Keratinocyte (primary cell): ENCODE measurements at regions not wholly inside any gene's neighbourhood (a gene's known extent, or its start where the extent isn't known, plus 50 kb on each side); places are given as distances from the start of the nearest gene placed in this dataset.
"Not testable (repeated sequence)": the region's sequence is repeated elsewhere in the genome, so short reads cannot be mapped to it uniquely, and the experiment has no call there.

Source experiments
- EZH2 ChIP-seq: IDR thresholded peaks from one replicate; pipeline ENCODE4 v1.6.1; 2012; ENCODE audit warnings: inconsistent platforms, mild to moderate bottlenecking, low read length, moderate library complexity
- TF ChIP-seq, protein P1 (sequence below), 3 experiments: IDR thresholded peaks in 1 of 3; conservative IDR thresholded peaks in 1 of 3; optimal IDR thresholded peaks in 1 of 3; 2 replicates in 2 of 3; 3 replicates in 1 of 3; pipeline versions ENCODE3 to v1.5.1; 2011; ENCODE audit warnings: low read length in 3 of 3, mild to moderate bottlenecking in 3 of 3, moderate library complexity in 2 of 3, control low read depth in 1 of 3, inconsistent platforms in 1 of 3; ENCODE audit not compliant: insufficient read depth in 2 of 3; ENCODE audit errors: extremely low read depth in 1 of 3

DNA sequence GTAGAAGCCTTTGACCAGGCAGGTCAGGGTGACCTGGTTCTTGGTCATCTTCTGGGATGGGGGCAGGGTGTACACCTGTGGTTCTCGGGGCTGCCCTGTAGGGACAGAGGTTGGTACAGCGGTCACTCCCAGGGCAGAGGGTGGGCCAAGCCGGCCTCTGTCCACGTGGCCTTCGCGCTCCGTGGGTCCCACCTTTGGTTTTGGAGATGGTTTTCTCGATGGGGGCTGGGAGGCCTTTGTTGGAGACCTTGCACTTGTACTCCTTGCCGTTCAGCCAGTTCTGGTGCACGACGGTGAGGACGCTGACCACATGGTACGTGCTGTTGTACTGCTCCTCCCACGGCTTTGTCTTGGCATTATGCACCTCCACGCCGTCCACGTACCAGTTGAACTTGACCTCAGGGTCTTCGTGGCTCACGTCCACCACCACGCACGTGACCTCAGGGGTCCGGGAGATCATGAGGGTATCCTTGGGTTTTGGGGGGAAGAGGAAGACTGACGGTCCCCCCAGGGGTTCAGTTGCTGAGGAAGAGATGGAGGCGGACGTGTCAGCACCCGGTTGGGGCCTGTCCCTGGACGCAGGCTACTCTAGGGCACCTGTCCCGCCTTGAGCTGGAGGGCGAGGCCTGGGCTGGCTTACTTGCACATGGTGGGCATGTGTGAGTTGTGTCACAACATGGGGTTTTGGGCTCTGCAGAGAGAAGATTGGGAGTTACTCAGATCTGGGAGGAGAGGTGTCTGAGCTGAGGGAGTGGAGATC, 142.3 kb downstream of the TMEM121 start:
- TF ChIP-seq, protein P1, sequence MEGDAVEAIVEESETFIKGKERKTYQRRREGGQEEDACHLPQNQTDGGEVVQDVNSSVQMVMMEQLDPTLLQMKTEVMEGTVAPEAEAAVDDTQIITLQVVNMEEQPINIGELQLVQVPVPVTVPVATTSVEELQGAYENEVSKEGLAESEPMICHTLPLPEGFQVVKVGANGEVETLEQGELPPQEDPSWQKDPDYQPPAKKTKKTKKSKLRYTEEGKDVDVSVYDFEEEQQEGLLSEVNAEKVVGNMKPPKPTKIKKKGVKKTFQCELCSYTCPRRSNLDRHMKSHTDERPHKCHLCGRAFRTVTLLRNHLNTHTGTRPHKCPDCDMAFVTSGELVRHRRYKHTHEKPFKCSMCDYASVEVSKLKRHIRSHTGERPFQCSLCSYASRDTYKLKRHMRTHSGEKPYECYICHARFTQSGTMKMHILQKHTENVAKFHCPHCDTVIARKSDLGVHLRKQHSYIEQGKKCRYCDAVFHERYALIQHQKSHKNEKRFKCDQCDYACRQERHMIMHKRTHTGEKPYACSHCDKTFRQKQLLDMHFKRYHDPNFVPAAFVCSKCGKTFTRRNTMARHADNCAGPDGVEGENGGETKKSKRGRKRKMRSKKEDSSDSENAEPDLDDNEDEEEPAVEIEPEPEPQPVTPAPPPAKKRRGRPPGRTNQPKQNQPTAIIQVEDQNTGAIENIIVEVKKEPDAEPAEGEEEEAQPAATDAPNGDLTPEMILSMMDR (optimal IDR thresholded peaks at IDR 0.05 in 1 of 3, IDR thresholded peaks at IDR 0.05 in 1 of 3, conservative IDR thresholded peaks at IDR 0.05 in 1 of 3; ENCODE audit: extremely low read depth in 1 of 3, insufficient read depth in 2 of 3, low read length in 3 of 3) = not testable (repeated sequence)
- not testable (repeated sequence) for TF ChIP-seq EZH2
